HepG2 (cell line): ENCODE measurements at regions not wholly inside any gene's neighbourhood (a gene's known extent, or its start where the extent isn't known, plus 50 kb on each side); places are given as distances from the start of the nearest gene placed in this dataset.

ENCODE experiments used
- ATAC-seq: fragments of 200-7000 bp; cut with Tn5 transposase; 3 replicates; pipeline ENCODE4 v1.9.1; 2020; ENCODE audit warnings: mild to moderate bottlenecking, moderate library complexity
- BruUV-seq: library from RNA; stranded (reverse); fragments of 400-500 nt; replicated peaks from 2 replicates; lab custom pipeline; 2021; lab: Mats Ljungman, UMichigan
- CTCF ChIA-PET: fragments of 300-600 bp; formaldehyde crosslinking; extraction: SDS; loops from one replicate; lab custom pipeline; 2021; ENCODE audit warnings: low total read pairs, inconsistent platforms, low intra/inter-chr PET ratio; lab: Yijun Ruan, JAX
- POLR2A ChIA-PET: fragments of 350-600 bp; sonication (Branson Sonifier 250); formaldehyde crosslinking; loops from one replicate; lab custom pipeline; 2020; ENCODE audit warnings: antibody characterized with exemption, inconsistent platforms; lab: Yijun Ruan, JAX
- DNase-seq: peaks from one replicate; pipeline ENCODE4 v3.0.0-alpha.2; 2015; ENCODE audit warnings: low spot score
- FAIRE-seq: peaks from 3 replicates; lab custom pipeline; 2011; peaks lifted over from hg19 to GRCh38; lab: Jason Lieb, UNC
- H2AFZ ChIP-seq: one replicate; pipeline ENCODE4 v1.6.1; 2011; ENCODE audit warnings: low read length, inconsistent platforms
- H3K27ac ChIP-seq: fragments of 300-600 bp; 3 replicates; pipeline ENCODE4 v1.8.0; 2011; ENCODE audit warnings: mixed run types, mild to moderate bottlenecking, mixed read lengths, low read length, inconsistent platforms; ENCODE audit not compliant: insufficient read depth; ENCODE audit errors: extremely low read length
- H3K27me3 ChIP-seq, 2 experiments: fragments of 200-600 bp in 1 of 2; 2 replicates in 1 of 2; 3 replicates in 1 of 2; pipeline versions ENCODE4 v1.6.0 to v1.8.0; 2011; ENCODE audit warnings: low read length in 2 of 2, mild to moderate bottlenecking in 2 of 2, moderate library complexity in 2 of 2, inconsistent platforms in 1 of 2; ENCODE audit not compliant: insufficient read depth in 2 of 2, control insufficient read depth in 1 of 2
- H3K36me3 ChIP-seq, 2 experiments: fragments of 200-600 bp in 1 of 2; replicated peaks in 1 of 2; 2 replicates in 1 of 2; 3 replicates in 1 of 2; pipeline versions ENCODE4 v1.5.1 to v1.8.0; 2011; ENCODE audit warnings: low read length in 2 of 2, inconsistent platforms in 1 of 2; ENCODE audit not compliant: insufficient read depth in 2 of 2, control insufficient read depth in 1 of 2
- H3K4me1 ChIP-seq: 2 replicates; pipeline ENCODE4 v1.5.1; 2012; ENCODE audit warnings: low read length, inconsistent platforms; ENCODE audit not compliant: insufficient read depth
- H3K4me2 ChIP-seq: 2 replicates; pipeline ENCODE4 v1.6.0; 2011; ENCODE audit warnings: low read depth, low read length, inconsistent platforms
- H3K4me3 ChIP-seq, 3 experiments: fragments of 200-600 bp in 1 of 3; sonication (generic), shearing (Covaris generic) in 1 of 3; replicated peaks in 1 of 3; 2 replicates each; pipeline ENCODE4 v1.5.1; 2011 to 2016; ENCODE audit warnings: low read length in 3 of 3, inconsistent platforms in 2 of 3, low read depth in 2 of 3, mild to moderate bottlenecking in 2 of 3, control low read depth in 1 of 3, mixed read lengths in 1 of 3; ENCODE audit not compliant: insufficient read depth in 1 of 3
- H3K79me2 ChIP-seq: one replicate; pipeline ENCODE4 v1.6.1; 2011; ENCODE audit warnings: low read length, inconsistent platforms; ENCODE audit not compliant: insufficient read depth
- H3K9ac ChIP-seq: 2 replicates; pipeline ENCODE4 v1.6.0; 2011; ENCODE audit warnings: mild to moderate bottlenecking, low read depth, low read length, inconsistent platforms; ENCODE audit not compliant: insufficient read depth
- H3K9me3 ChIP-seq: 2 replicates; pipeline ENCODE4 v1.5.1; 2012; ENCODE audit warnings: mild to moderate bottlenecking, low read length
- H4K20me1 ChIP-seq: 2 replicates; pipeline ENCODE4 v1.6.0; 2011; ENCODE audit warnings: inconsistent platforms, mild to moderate bottlenecking, low read length, moderate library complexity; ENCODE audit not compliant: insufficient read depth
- KAT7 ChIP-seq: IDR thresholded peaks from 2 replicates; pipeline ENCODE4 v1.6.1; 2018; ENCODE audit warnings: borderline replicate concordance, missing compliant biosample characterization
- MAFG ChIP-seq: sonication (generic); formaldehyde crosslinking; IDR thresholded peaks from 2 replicates; pipeline ENCODE4 v1.5.1; 2020; ENCODE audit warnings: mild to moderate bottlenecking, missing genetic modification reagents
- MTA3 ChIP-seq: sonication (generic); formaldehyde crosslinking; IDR thresholded peaks from 2 replicates; pipeline ENCODE4 v1.4.0; 2020; ENCODE audit warnings: missing genetic modification reagents
- NFIC ChIP-seq: IDR thresholded peaks from 2 replicates; pipeline ENCODE4 v1.6.1; 2012; ENCODE audit warnings: mild to moderate bottlenecking, low read length, inconsistent platforms
- RCOR2 ChIP-seq: IDR thresholded peaks from 2 replicates; pipeline ENCODE4 v1.6.1; 2016; ENCODE audit warnings: missing biosample characterization, missing genetic modification reagents
- SAFB2 ChIP-seq: sonication (generic); formaldehyde crosslinking; IDR thresholded peaks from 2 replicates; pipeline ENCODE4 v1.5.1; 2020; ENCODE audit warnings: missing genetic modification reagents, low read depth, mild to moderate bottlenecking, borderline replicate concordance
- ZKSCAN5 ChIP-seq: sonication (generic); formaldehyde crosslinking; IDR thresholded peaks from 2 replicates; pipeline ENCODE4 v1.5.1; 2020; ENCODE audit warnings: mild to moderate bottlenecking, missing genetic modification reagents
- ZNF260 ChIP-seq: sonication (generic); formaldehyde crosslinking; IDR thresholded peaks from 2 replicates; pipeline ENCODE4 v1.4.0; 2020; ENCODE audit warnings: missing genetic modification reagents, low read depth, mild to moderate bottlenecking, borderline replicate concordance
- ZNF883 ChIP-seq: sonication (generic); formaldehyde crosslinking; IDR thresholded peaks from 2 replicates; pipeline ENCODE4 v1.5.1; 2020; ENCODE audit warnings: mild to moderate bottlenecking, missing genetic modification reagents; ENCODE audit errors: not compliant biosample characterization
- WGBS: methylation state at CpG from one replicate; pipeline ENCODE4 v1.1.6; 2017; ENCODE audit warnings: low lambda C conversion rate; 5-methylcytosine and 5-hydroxymethylcytosine counted together
- in situ Hi-C: cut with HindIII; loops from 2 replicates; pipeline ENCODE4 v1.10.0; 2017; ENCODE audit warnings: low pct_unique_long_range_greater_than_20kb; ENCODE audit not compliant: extremely low pct_ligation_motif_present
- intact Hi-C: fragments of 100-400 bp; cut with micrococcal nuclease; formaldehyde crosslinking; loops from one replicate; pipeline ENCODE4 v1.10.0; 2022; ENCODE audit not compliant: unreplicated experiment
- TF ChIP-seq, protein P1 (sequence below): sonication (generic); formaldehyde crosslinking; IDR thresholded peaks from 2 replicates; pipeline ENCODE4 v1.4.0; 2020; ENCODE audit warnings: missing genetic modification reagents
- TF ChIP-seq, protein P2 (sequence below): sonication (generic); formaldehyde crosslinking; IDR thresholded peaks from 2 replicates; pipeline ENCODE4 v1.4.0; 2020; ENCODE audit warnings: missing genetic modification reagents
- TF ChIP-seq, protein P3 (sequence below): sonication (generic); formaldehyde crosslinking; IDR thresholded peaks from 2 replicates; pipeline ENCODE4 v1.9.0; 2021; ENCODE audit warnings: missing genetic modification reagents, borderline replicate concordance

DNA sequence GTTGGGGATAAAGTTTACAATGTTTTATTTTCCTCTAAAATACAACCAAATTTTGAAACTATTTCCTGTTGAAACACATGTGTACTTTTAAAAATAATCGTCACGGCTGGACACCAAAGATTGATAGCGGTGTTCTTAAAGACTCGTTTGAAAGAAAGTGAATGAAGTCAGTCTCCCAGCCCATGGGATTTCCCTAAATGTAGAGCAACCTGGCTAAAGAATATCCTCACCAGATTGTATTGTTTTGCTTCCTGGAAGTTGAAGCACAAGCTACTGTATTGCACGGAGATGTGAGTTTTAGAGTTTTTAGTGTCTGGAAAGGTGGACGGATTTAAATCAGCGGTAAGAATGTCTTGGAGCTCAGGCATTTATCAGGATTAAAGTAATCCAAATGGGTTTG lies 189.5 kb downstream of the THBS2 start:
- intact Hi-C loops, result no loop called here
- CTCF ChIA-PET, result no interaction called here
- POLR2A ChIA-PET, result no interaction called here

More for the DNA sequence above, 189.5 kb downstream of the THBS2 start:
- Histone ChIP-seq H3K36me3 (no peaks in the 10 kb centered on the region), H3K27ac (no peak overlapping the region), H3K9ac (no peak overlapping the region), H4K20me1 (no peaks in the 10 kb centered on the region), H3K4me3 (no peak overlapping the region), H2AFZ (no peak overlapping the region), H3K4me2 (no peak overlapping the region), H3K4me1 (no peaks in the 10 kb centered on the region), H3K79me2 (no peaks in the 10 kb centered on the region), H3K9me3 (no peaks in the 10 kb centered on the region), H3K27me3 (peaks cover 1 to 16% of the 10 kb centered on the region in 2 experiments; a peak in 3 of 5 replicates)
- WGBS, result 43% methylated on average over 7 of the region's 7 CpGs
- no peak for TF ChIP-seq RCOR2 (CRISPR knock-in tag)
- TF ChIP-seq NFIC, result no peak
- TF ChIP-seq, protein P1, sequence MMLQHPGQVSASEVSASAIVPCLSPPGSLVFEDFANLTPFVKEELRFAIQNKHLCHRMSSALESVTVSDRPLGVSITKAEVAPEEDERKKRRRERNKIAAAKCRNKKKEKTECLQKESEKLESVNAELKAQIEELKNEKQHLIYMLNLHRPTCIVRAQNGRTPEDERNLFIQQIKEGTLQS (CRISPR knock-in tag), result no peak
- no peak for TF ChIP-seq MAFG (CRISPR knock-in tag)
- TF ChIP-seq SAFB2 (CRISPR knock-in tag), result no peak
- TF ChIP-seq ZNF883, result no peak
- TF ChIP-seq ZNF260 (CRISPR knock-in tag), result no peak
- no peak for TF ChIP-seq MTA3
- TF ChIP-seq, protein P2, sequence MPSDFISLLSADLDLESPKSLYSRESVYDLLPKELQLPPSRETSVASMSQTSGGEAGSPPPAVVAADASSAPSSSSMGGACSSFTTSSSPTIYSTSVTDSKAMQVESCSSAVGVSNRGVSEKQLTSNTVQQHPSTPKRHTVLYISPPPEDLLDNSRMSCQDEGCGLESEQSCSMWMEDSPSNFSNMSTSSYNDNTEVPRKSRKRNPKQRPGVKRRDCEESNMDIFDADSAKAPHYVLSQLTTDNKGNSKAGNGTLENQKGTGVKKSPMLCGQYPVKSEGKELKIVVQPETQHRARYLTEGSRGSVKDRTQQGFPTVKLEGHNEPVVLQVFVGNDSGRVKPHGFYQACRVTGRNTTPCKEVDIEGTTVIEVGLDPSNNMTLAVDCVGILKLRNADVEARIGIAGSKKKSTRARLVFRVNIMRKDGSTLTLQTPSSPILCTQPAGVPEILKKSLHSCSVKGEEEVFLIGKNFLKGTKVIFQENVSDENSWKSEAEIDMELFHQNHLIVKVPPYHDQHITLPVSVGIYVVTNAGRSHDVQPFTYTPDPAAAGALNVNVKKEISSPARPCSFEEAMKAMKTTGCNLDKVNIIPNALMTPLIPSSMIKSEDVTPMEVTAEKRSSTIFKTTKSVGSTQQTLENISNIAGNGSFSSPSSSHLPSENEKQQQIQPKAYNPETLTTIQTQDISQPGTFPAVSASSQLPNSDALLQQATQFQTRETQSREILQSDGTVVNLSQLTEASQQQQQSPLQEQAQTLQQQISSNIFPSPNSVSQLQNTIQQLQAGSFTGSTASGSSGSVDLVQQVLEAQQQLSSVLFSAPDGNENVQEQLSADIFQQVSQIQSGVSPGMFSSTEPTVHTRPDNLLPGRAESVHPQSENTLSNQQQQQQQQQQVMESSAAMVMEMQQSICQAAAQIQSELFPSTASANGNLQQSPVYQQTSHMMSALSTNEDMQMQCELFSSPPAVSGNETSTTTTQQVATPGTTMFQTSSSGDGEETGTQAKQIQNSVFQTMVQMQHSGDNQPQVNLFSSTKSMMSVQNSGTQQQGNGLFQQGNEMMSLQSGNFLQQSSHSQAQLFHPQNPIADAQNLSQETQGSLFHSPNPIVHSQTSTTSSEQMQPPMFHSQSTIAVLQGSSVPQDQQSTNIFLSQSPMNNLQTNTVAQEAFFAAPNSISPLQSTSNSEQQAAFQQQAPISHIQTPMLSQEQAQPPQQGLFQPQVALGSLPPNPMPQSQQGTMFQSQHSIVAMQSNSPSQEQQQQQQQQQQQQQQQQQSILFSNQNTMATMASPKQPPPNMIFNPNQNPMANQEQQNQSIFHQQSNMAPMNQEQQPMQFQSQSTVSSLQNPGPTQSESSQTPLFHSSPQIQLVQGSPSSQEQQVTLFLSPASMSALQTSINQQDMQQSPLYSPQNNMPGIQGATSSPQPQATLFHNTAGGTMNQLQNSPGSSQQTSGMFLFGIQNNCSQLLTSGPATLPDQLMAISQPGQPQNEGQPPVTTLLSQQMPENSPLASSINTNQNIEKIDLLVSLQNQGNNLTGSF, result no peak
- TF ChIP-seq, protein P3, sequence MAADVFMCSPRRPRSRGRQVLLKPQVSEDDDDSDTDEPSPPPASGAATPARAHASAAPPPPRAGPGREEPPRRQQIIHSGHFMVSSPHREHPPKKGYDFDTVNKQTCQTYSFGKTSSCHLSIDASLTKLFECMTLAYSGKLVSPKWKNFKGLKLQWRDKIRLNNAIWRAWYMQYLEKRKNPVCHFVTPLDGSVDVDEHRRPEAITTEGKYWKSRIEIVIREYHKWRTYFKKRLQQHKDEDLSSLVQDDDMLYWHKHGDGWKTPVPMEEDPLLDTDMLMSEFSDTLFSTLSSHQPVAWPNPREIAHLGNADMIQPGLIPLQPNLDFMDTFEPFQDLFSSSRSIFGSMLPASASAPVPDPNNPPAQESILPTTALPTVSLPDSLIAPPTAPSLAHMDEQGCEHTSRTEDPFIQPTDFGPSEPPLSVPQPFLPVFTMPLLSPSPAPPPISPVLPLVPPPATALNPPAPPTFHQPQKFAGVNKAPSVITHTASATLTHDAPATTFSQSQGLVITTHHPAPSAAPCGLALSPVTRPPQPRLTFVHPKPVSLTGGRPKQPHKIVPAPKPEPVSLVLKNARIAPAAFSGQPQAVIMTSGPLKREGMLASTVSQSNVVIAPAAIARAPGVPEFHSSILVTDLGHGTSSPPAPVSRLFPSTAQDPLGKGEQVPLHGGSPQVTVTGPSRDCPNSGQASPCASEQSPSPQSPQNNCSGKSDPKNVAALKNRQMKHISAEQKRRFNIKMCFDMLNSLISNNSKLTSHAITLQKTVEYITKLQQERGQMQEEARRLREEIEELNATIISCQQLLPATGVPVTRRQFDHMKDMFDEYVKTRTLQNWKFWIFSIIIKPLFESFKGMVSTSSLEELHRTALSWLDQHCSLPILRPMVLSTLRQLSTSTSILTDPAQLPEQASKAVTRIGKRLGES (CRISPR knock-in tag), result no peak
- TF ChIP-seq KAT7, result no peak
- no peak for TF ChIP-seq ZKSCAN5 (CRISPR knock-in tag)
- BruUV-seq, result no TSS peak
- ATAC-seq, result no peak
- in situ Hi-C loops, result no loop called here
- DNase-seq, result no peak
- FAIRE-seq, result no peak
